Lung (tissue), 11 donors: ENCODE measurements at regions not wholly inside any gene's neighbourhood (a gene's known extent, or its start where the extent isn't known, plus 50 kb on each side); places are given as distances from the start of the nearest gene placed in this dataset.
"Not testable (repeated sequence)": the region's sequence is repeated elsewhere in the genome, so short reads cannot be mapped to it uniquely, and the experiment has no call there.

Experiments
- ATAC-seq: fragments of 200-7000 bp; cut with Tn5 transposase; one replicate; pipeline ENCODE4 v1.9.1; 2020; ENCODE audit warnings: moderate number of reproducible peaks; ENCODE audit not compliant: insufficient read depth, low FRiP score
- DNase-seq, 3 donors: peaks; one replicate each; pipeline ENCODE4 v3.0.0-alpha.2; 2013 to 2017
- H3K27ac ChIP-seq, 2 donors: one replicate each; pipeline ENCODE4 v1.5.1; 2013; ENCODE audit warnings: mild to moderate bottlenecking in 2 of 2, moderate library complexity in 2 of 2, control low read depth in 1 of 2, inconsistent platforms in 1 of 2, low read depth in 1 of 2, low read length in 1 of 2
- H3K27me3 ChIP-seq, 3 donors: one replicate each; pipeline ENCODE4 v1.5.1; 2013; ENCODE audit warnings: low read length in 2 of 3; ENCODE audit not compliant: control insufficient read depth in 3 of 3, insufficient read depth in 3 of 3
- H3K36me3 ChIP-seq, 4 donors: one replicate each; pipeline ENCODE4 v1.5.1; 2013; ENCODE audit warnings: low read length in 4 of 4, mild to moderate bottlenecking in 1 of 4, moderate library complexity in 1 of 4; ENCODE audit not compliant: control insufficient read depth in 4 of 4, insufficient read depth in 4 of 4
- H3K4me1 ChIP-seq, 5 donors: one replicate each; pipeline ENCODE4 v1.5.1; 2013; ENCODE audit warnings: low read length in 5 of 5, mild to moderate bottlenecking in 2 of 5, moderate library complexity in 1 of 5; ENCODE audit not compliant: control insufficient read depth in 5 of 5, insufficient read depth in 5 of 5
- H3K4me3 ChIP-seq: one replicate; pipeline ENCODE4 v1.5.1; 2013; ENCODE audit warnings: mild to moderate bottlenecking, control low read depth, moderate library complexity
- H3K9ac ChIP-seq, 2 donors: one replicate each; pipeline ENCODE4 v1.5.1; 2013; ENCODE audit warnings: low read length in 2 of 2, control low read depth in 1 of 2; ENCODE audit not compliant: insufficient read depth in 1 of 2
- H3K9me3 ChIP-seq, 4 donors: one replicate each; pipeline ENCODE4 v1.5.1; 2013; ENCODE audit warnings: low read length in 3 of 4, mild to moderate bottlenecking in 1 of 4, moderate library complexity in 1 of 4; ENCODE audit not compliant: control insufficient read depth in 4 of 4, insufficient read depth in 3 of 4
- CTCF ChIP-seq: IDR thresholded peaks from 2 replicates; pipeline ENCODE4 v1.5.1; 2012; ENCODE audit warnings: mild to moderate bottlenecking; ENCODE audit errors: control extremely low read depth, extremely low read depth
- WGBS, 2 donors: extraction: QIAGEN DNeasy Blood & Tissue Kit; methylation state at CpG; one replicate each; pipeline ENCODE4 v1.1.7; 2013; 5-methylcytosine and 5-hydroxymethylcytosine counted together
- donor health status: control.
- donor health status: control.
- donor health status: Bipolar disorder and iron deficiency.
- donor health status: healthy.
- donor health status: DM: yes; HTN: yes; CAD: no.

GRCh38 chr2:144905956-144906355, 386.0 kb upstream of the ZEB2 start:
- peaks cover 0 to 3% (median 0%) of the 10 kb centered on the region in 4 donors for H3K9me3 ChIP-seq
- H3K4me1 ChIP-seq, result no peaks in the 10 kb centered on the region
- H3K27me3 ChIP-seq, result no peaks in the 10 kb centered on the region
- H3K4me3 ChIP-seq, result no peak overlapping the region
- no peak overlapping the region for H3K9ac ChIP-seq
- 86 to 93% methylated on average over 2 of the region's 2 CpGs for WGBS, 2 donors
- DNase-seq (no peak), ATAC-seq (no peak)
- no peak for TF ChIP-seq CTCF
- H3K36me3 ChIP-seq, result no peaks in the 10 kb centered on the region
- H3K27ac ChIP-seq, result no peak overlapping the region

- no peak overlapping the region for H3K9ac ChIP-seq
- no peaks in the 10 kb centered on the region for H3K4me1 ChIP-seq
- H3K36me3 ChIP-seq, result no peaks in the 10 kb centered on the region
- peaks cover 0 to under 1% (median 0%) of the 10 kb centered on the region in 4 donors for H3K9me3 ChIP-seq
- no peaks in the 10 kb centered on the region for H3K27me3 ChIP-seq
- TF ChIP-seq CTCF, result no peak
- H3K27ac ChIP-seq, result no peak overlapping the region
- WGBS, 2 donors, result 91 to 95% methylated on average over 3 of the region's 3 CpGs
- DNase-seq (no peak), ATAC-seq (no peak)
- H3K4me3 ChIP-seq, result no peak overlapping the region
These were observed 384.7 kb upstream of the ZEB2 start for GRCh38 chr2:144904612-144905011.

- H3K4me3 ChIP-seq, H3K4me1 ChIP-seq, DNase-seq, H3K9ac ChIP-seq, H3K36me3 ChIP-seq, H3K27ac ChIP-seq, H3K9me3 ChIP-seq, H3K27me3 ChIP-seq, ATAC-seq: not testable (repeated sequence)
- WGBS, 2 donors, result 86 to 94% methylated on average over 16 to 17 of the region's 19 CpGs
These were observed 383.1 kb upstream of the ZEB2 start for GRCh38 chr2:144903045-144903444.

GRCh38 chr2:144901386-144901785, 381.5 kb upstream of the ZEB2 start:
- H3K9me3 ChIP-seq, ATAC-seq: not testable (repeated sequence)
- 60 to 62% methylated on average over 3 of the region's 4 CpGs for WGBS, 2 donors

GRCh38 chr2:144896341-144896740, 376.4 kb upstream of the ZEB2 start:
- TF ChIP-seq CTCF, result no peak
- H3K4me1 ChIP-seq, result peaks cover 0 to 5% (median 0%) of the 10 kb centered on the region in 5 donors
- H3K9me3 ChIP-seq, result no peaks in the 10 kb centered on the region
- no peak for DNase-seq
- H3K27ac ChIP-seq, result no peak overlapping the region
- no peak overlapping the region for H3K9ac ChIP-seq
- 74 to 79% methylated on average over 1 of the region's 1 CpG for WGBS, 2 donors
- H3K4me3 ChIP-seq, result no peak overlapping the region
- no peak for ATAC-seq
- H3K36me3 ChIP-seq, result no peaks in the 10 kb centered on the region
- no peaks in the 10 kb centered on the region for H3K27me3 ChIP-seq

More at GRCh38 chr2:144901386-144901785, 381.5 kb upstream of the ZEB2 start:
- not testable (repeated sequence) for H3K4me3 ChIP-seq, DNase-seq, H3K36me3 ChIP-seq, H3K4me1 ChIP-seq, H3K27me3 ChIP-seq, H3K9ac ChIP-seq, H3K27ac ChIP-seq
